GM12878 (cell line): ENCODE measurements at regions not wholly inside any gene's neighbourhood (a gene's known extent, or its start where the extent isn't known, plus 50 kb on each side); places are given as distances from the start of the nearest gene placed in this dataset.

Source experiments
- ATAC-seq: fragments of 200-7000 bp; cut with Tn5 transposase; 3 replicates; pipeline ENCODE4 v1.9.1; 2020; ENCODE audit warnings: mild to moderate bottlenecking, moderate library complexity
- BruUV-seq: library from RNA; stranded (reverse); fragments of 400-500 nt; replicated peaks from 2 replicates; lab custom pipeline; 2021; lab: Mats Ljungman, UMichigan
- CTCF ChIA-PET: fragments of 300-600 bp; sonication (Branson Sonifier 250); formaldehyde crosslinking; extraction: SDS; loops from one replicate; lab custom pipeline; 2021; ENCODE audit warnings: inconsistent platforms; lab: Yijun Ruan, JAX
- POLR2A ChIA-PET: fragments of 350-600 bp; formaldehyde crosslinking; extraction: SDS; loops from one replicate; lab custom pipeline; 2021; ENCODE audit warnings: inconsistent platforms; lab: Charles Lee
- RAD21 ChIA-PET: fragments of 300-600 bp; sonication (Branson Sonifier 250); formaldehyde crosslinking; loops from one replicate; lab custom pipeline; 2023; ENCODE audit warnings: antibody characterized with exemption; ENCODE audit not compliant: unreplicated experiment; lab: Charles Lee
- SMC1A ChIA-PET: fragments of 300-600 bp; sonication (Branson Sonifier 250); formaldehyde crosslinking; loops from one replicate; lab custom pipeline; 2023; ENCODE audit not compliant: unreplicated experiment, uncharacterized antibody; lab: Charles Lee
- DNase-seq: peaks from one replicate; pipeline ENCODE4 v3.0.0-alpha.2; 2011; ENCODE audit warnings: low read depth, low spot score
- FAIRE-seq: peaks from 3 replicates; lab custom pipeline; 2011; peaks lifted over from hg19 to GRCh38; lab: Jason Lieb, UNC
- H2AFZ ChIP-seq: 2 replicates; pipeline ENCODE4 v1.6.0; 2011; ENCODE audit warnings: low read depth, low read length, control low read depth; ENCODE audit not compliant: control insufficient read depth
- H3K27ac ChIP-seq: 2 replicates; pipeline ENCODE4 v1.5.1; 2011; ENCODE audit warnings: control low read depth; ENCODE audit not compliant: control insufficient read depth, insufficient read depth
- H3K27me3 ChIP-seq, 2 experiments: replicated peaks in 1 of 2; 2 replicates each; pipeline versions ENCODE4 v1.6.0 to v1.6.1; 2011; ENCODE audit warnings: low read length in 1 of 2; ENCODE audit not compliant: control insufficient read depth in 2 of 2, insufficient read depth in 2 of 2
- H3K36me3 ChIP-seq, 2 experiments: 2 replicates each; pipeline ENCODE4 v1.5.1; 2011; ENCODE audit warnings: low read length in 1 of 2; ENCODE audit not compliant: control insufficient read depth in 2 of 2, insufficient read depth in 2 of 2
- H3K4me1 ChIP-seq: 2 replicates; pipeline ENCODE4 v1.6.1; 2011; ENCODE audit warnings: mild to moderate bottlenecking, low read length, moderate library complexity, mixed read lengths; ENCODE audit not compliant: control insufficient read depth, insufficient read depth
- H3K4me2 ChIP-seq: 2 replicates; pipeline ENCODE4 v1.6.0; 2011; ENCODE audit warnings: control low read depth; ENCODE audit not compliant: control insufficient read depth, insufficient read depth
- H3K4me3 ChIP-seq: fragments of 200-600 bp; sonication (generic); 2 replicates; pipeline ENCODE4 v1.5.1; 2016
- H3K79me2 ChIP-seq: 2 replicates; pipeline ENCODE4 v1.6.0; 2011; ENCODE audit warnings: low read length; ENCODE audit not compliant: control insufficient read depth, insufficient read depth
- H3K9ac ChIP-seq: 2 replicates; pipeline ENCODE4 v1.8.0; 2011; ENCODE audit warnings: low read length, control low read depth, mixed read lengths; ENCODE audit not compliant: control insufficient read depth, insufficient read depth
- H3K9me3 ChIP-seq: replicated peaks from 3 replicates; pipeline ENCODE4 v1.5.1; 2011; ENCODE audit warnings: mild to moderate bottlenecking, low read length; ENCODE audit not compliant: control insufficient read depth, insufficient read depth
- H4K20me1 ChIP-seq: 2 replicates; pipeline ENCODE4 v1.6.0; 2011; ENCODE audit not compliant: control insufficient read depth, insufficient read depth
- CBFB ChIP-seq: IDR thresholded peaks from 2 replicates; pipeline ENCODE4 v1.6.1; 2016; ENCODE audit warnings: antibody characterized with exemption, low read depth
- CHD4 ChIP-seq: fragments of 200-600 bp; sonication (generic); IDR thresholded peaks from 2 replicates; pipeline ENCODE4 v1.6.1; 2016; ENCODE audit warnings: mild to moderate bottlenecking
- FOXM1 ChIP-seq: IDR thresholded peaks from 2 replicates; pipeline ENCODE4 v1.6.1; 2012; ENCODE audit warnings: low read depth, mild to moderate bottlenecking, inconsistent platforms, low read length, moderate library complexity
- RFX5 ChIP-seq: IDR thresholded peaks from 2 replicates; pipeline ENCODE4 v1.6.1; 2011; ENCODE audit warnings: low read depth, low read length, improper control_type of control experiment
- SKIL ChIP-seq: fragments of 450-650 bp; IDR thresholded peaks from 2 replicates; pipeline ENCODE4 v1.6.1; 2017; ENCODE audit warnings: mild to moderate bottlenecking, low read depth, inconsistent platforms; ENCODE audit not compliant: poor library complexity, severe bottlenecking
- SRF ChIP-seq, 2 experiments: IDR thresholded peaks; 2 replicates each; pipeline ENCODE4 v1.6.1; 2011; ENCODE audit warnings: low read depth in 2 of 2, low read length in 2 of 2, mild to moderate bottlenecking in 1 of 2, moderate library complexity in 1 of 2
- SUZ12 ChIP-seq: fragments of 200-600 bp; sonication (generic); IDR thresholded peaks from one replicate; pipeline ENCODE4 v1.6.1; 2018; ENCODE audit warnings: antibody characterized with exemption, mild to moderate bottlenecking; ENCODE audit not compliant: unreplicated experiment
- WGBS: methylation state at CpG from one replicate; pipeline ENCODE4 v1.1.6; 2016; ENCODE audit warnings: low lambda C conversion rate; ENCODE audit not compliant: insufficient replicate concordance, insufficient coverage; ENCODE audit errors: missing lambda C conversion rate; 5-methylcytosine and 5-hydroxymethylcytosine counted together
- in situ Hi-C: fragments of 300-500 bp; cut with MboI; formaldehyde crosslinking; loops from 9 replicates; pipeline ENCODE4 v1.14.3; 2018; ENCODE audit warnings: mixed read lengths
- intact Hi-C: fragments of 100-400 bp; cut with micrococcal nuclease; formaldehyde crosslinking; loops from one replicate; pipeline ENCODE4 v1.14.2; 2022; ENCODE audit not compliant: unreplicated experiment
- TF ChIP-seq, protein P1 (sequence below): fragments of 150-350 bp; IDR thresholded peaks from 2 replicates; pipeline ENCODE4 v1.6.1; 2016; ENCODE audit warnings: low read depth, low read length

GRCh38 chr1:71324671-71325267, 243.9 kb upstream of the ZRANB2 start:
- Histone ChIP-seq H3K27ac (no peak overlapping the region), H2AFZ (no peak overlapping the region), H3K4me2 (no peak overlapping the region), H3K27me3 (no peaks in the 10 kb centered on the region), H3K4me1 (no peaks in the 10 kb centered on the region), H3K36me3 (no peaks in the 10 kb centered on the region), H3K9ac (no peak overlapping the region)
- no peak for ATAC-seq
- RAD21 ChIA-PET = no interaction called here
- in situ Hi-C loops = no loop called here
- intact Hi-C loops = no loop called here
- POLR2A ChIA-PET = no interaction called here
- SMC1A ChIA-PET = no interaction called here
- TF ChIP-seq SKIL (no peak), SUZ12 (no peak), RFX5 (no peak), CHD4 (no peak), FOXM1 (no peak), SRF (IDR thresholded peaks at IDR 0.05; ENCODE audit: low read depth in 2 of 2, low read length in 2 of 2) (no peak), CBFB (no peak)
- TF ChIP-seq, protein P1, sequence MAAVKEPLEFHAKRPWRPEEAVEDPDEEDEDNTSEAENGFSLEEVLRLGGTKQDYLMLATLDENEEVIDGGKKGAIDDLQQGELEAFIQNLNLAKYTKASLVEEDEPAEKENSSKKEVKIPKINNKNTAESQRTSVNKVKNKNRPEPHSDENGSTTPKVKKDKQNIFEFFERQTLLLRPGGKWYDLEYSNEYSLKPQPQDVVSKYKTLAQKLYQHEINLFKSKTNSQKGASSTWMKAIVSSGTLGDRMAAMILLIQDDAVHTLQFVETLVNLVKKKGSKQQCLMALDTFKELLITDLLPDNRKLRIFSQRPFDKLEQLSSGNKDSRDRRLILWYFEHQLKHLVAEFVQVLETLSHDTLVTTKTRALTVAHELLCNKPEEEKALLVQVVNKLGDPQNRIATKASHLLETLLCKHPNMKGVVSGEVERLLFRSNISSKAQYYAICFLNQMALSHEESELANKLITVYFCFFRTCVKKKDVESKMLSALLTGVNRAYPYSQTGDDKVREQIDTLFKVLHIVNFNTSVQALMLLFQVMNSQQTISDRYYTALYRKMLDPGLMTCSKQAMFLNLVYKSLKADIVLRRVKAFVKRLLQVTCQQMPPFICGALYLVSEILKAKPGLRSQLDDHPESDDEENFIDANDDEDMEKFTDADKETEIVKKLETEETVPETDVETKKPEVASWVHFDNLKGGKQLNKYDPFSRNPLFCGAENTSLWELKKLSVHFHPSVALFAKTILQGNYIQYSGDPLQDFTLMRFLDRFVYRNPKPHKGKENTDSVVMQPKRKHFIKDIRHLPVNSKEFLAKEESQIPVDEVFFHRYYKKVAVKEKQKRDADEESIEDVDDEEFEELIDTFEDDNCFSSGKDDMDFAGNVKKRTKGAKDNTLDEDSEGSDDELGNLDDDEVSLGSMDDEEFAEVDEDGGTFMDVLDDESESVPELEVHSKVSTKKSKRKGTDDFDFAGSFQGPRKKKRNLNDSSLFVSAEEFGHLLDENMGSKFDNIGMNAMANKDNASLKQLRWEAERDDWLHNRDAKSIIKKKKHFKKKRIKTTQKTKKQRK = no peak
- TF ChIP-seq, all 136 proteins: peak for 0
- H3K9me3 ChIP-seq = no peaks in the 10 kb centered on the region
- no peaks in the 10 kb centered on the region for H3K79me2 ChIP-seq
- CTCF ChIA-PET = interaction anchor here (0.6 kb wide), 1 partner anchor 78 kb away, joined by 3 read pairs; no protein-coding TSS in a partner anchor
- H3K4me3 ChIP-seq = no peak overlapping the region
- no peak for FAIRE-seq
- no TSS peak for BruUV-seq
- H4K20me1 ChIP-seq = no peaks in the 10 kb centered on the region
- no peak for DNase-seq
- WGBS = 0% methylated on average over 1 of the region's 1 CpG
